Stomach (tissue), 8 donors: ENCODE measurements at regions not wholly inside any gene's neighbourhood (a gene's known extent, or its start where the extent isn't known, plus 50 kb on each side); places are given as distances from the start of the nearest gene placed in this dataset.

ENCODE experiments used
- DNase-seq, 2 donors: peaks; one replicate each; pipeline versions ENCODE4 v3.0.0 to v3.0.0-alpha.2; 2013 to 2019
- H3K27ac ChIP-seq, 5 donors: fragments of 200-600 bp in 4 of 5; sonication (generic) in 4 of 5; one replicate each; pipeline ENCODE4 v1.5.1; 2013 to 2019; ENCODE audit warnings: mild to moderate bottlenecking in 1 of 5, moderate library complexity in 1 of 5
- H3K27me3 ChIP-seq, 3 donors: fragments of 200-600 bp; sonication (generic); one replicate each; pipeline ENCODE4 v1.5.1; 2017 to 2019; ENCODE audit warnings: mixed run types in 1 of 3
- H3K36me3 ChIP-seq, 4 donors: fragments of 200-600 bp; sonication (generic); 1 replicate in 3 of 4; 2 replicates in 1 of 4; pipeline ENCODE4 v1.5.1; 2016 to 2019
- H3K4me1 ChIP-seq, 4 donors: fragments of 200-600 bp; sonication (generic); one replicate each; pipeline ENCODE4 v1.5.1; 2016 to 2019
- H3K4me3 ChIP-seq, 4 donors: fragments of 200-600 bp; sonication (generic) in 3 of 4; one replicate each; pipeline ENCODE4 v1.5.1; 2016 to 2019; ENCODE audit warnings: mild to moderate bottlenecking in 1 of 4
- H3K9me3 ChIP-seq, 4 donors: fragments of 200-600 bp; sonication (generic); one replicate each; pipeline ENCODE4 v1.5.1; 2016 to 2019
- CTCF ChIP-seq, 7 experiments: fragments of 450-650 bp in 4 of 7; fragments of 200-600 bp in 3 of 7; sonication (generic) in 3 of 7; IDR thresholded peaks; one replicate each; pipeline ENCODE4 v1.5.1; 2016 to 2019; ENCODE audit warnings: antibody characterized with exemption in 7 of 7, control low read depth in 2 of 7, mild to moderate bottlenecking in 1 of 7
- EP300 ChIP-seq: sonication (generic); formaldehyde crosslinking; IDR thresholded peaks from one replicate; pipeline ENCODE4 v1.6.1; 2017; ENCODE audit warnings: antibody characterized with exemption
- POLR2A ChIP-seq, 4 donors: fragments of 450-650 bp; IDR thresholded peaks; one replicate each; pipeline ENCODE4 v1.6.1; 2016; ENCODE audit warnings: antibody characterized with exemption in 4 of 4, control low read depth in 2 of 4, mild to moderate bottlenecking in 1 of 4, moderate library complexity in 1 of 4
- POLR2AphosphoS5 ChIP-seq, 3 donors: sonication (generic); formaldehyde crosslinking; IDR thresholded peaks; one replicate each; pipeline ENCODE4 v1.6.1; 2016; ENCODE audit warnings: antibody characterized with exemption in 3 of 3
- WGBS, 5 donors: extraction: QIAGEN DNeasy Blood & Tissue Kit in 3 of 5; methylation state at CpG; one replicate each; pipeline versions ENCODE4 v1.1.5 to v1.1.7; 2013 to 2018; 5-methylcytosine and 5-hydroxymethylcytosine counted together
- intact Hi-C: fragments of 100-400 bp; cut with DNase I; formaldehyde crosslinking; loops from one replicate; pipeline ENCODE4 v1.15.1; 2023; ENCODE audit warnings: low total_unique reads
- donor health status: healthy with polysubstance abuse.
- donor health status: Bipolar disorder and iron deficiency.
- donor health status: healthy.

GRCh38 chr2:147782141-147782930, 62.5 kb upstream of the ACVR2A start:
- Histone ChIP-seq H3K27me3 (no peaks in the 10 kb centered on the region), H3K36me3 (no peaks in the 10 kb centered on the region), H3K4me3 (no peak overlapping the region), H3K9me3 (no peaks in the 10 kb centered on the region), H3K27ac (no peak overlapping the region), H3K4me1 (no peaks in the 10 kb centered on the region)
- 67 to 86% (median 78%) methylated on average over 4 of the region's 4 CpGs for WGBS, 5 donors
- DNase-seq: no peak
- TF ChIP-seq POLR2A (IDR thresholded peaks at IDR 0.05): no peak
- no peak for TF ChIP-seq CTCF (IDR thresholded peaks at IDR 0.05)
- no peak for TF ChIP-seq EP300
- TF ChIP-seq POLR2AphosphoS5 (IDR thresholded peaks at IDR 0.05): no peak
- intact Hi-C loops: no loop called here

DNA sequence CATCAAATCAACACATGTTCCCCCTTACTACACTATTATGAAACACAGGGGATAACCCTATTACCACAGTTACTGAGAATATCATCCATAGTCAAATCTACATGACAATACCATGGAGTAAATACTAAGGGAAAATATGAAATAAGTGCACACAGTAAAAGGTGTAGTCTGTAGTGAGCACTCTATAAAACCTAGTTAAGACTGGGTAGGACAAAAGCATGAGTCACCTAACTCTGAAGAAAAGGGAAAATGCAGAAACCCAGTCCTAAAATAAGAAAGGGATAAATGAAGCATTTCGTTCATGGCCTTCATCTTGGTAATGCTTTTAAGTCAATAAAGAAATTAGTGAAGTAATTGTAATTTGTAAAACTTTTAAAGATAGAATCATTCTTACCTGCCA, 65.4 kb upstream of the ACVR2A start:
- Histone ChIP-seq H3K9me3 (no peaks in the 10 kb centered on the region), H3K4me3 (no peak overlapping the region), H3K27me3 (no peaks in the 10 kb centered on the region), H3K36me3 (no peaks in the 10 kb centered on the region), H3K4me1 (no peaks in the 10 kb centered on the region), H3K27ac (no peak overlapping the region)
- 83 to 94% (median 93%) methylated on average over 1 of the region's 1 CpG for WGBS, 5 donors
- intact Hi-C loops: no loop called here
- TF ChIP-seq CTCF (IDR thresholded peaks at IDR 0.05): no peak
- no peak for TF ChIP-seq POLR2A (IDR thresholded peaks at IDR 0.05)
- no peak for TF ChIP-seq POLR2AphosphoS5 (IDR thresholded peaks at IDR 0.05)
- no peak for TF ChIP-seq EP300
- no peak for DNase-seq

DNA sequence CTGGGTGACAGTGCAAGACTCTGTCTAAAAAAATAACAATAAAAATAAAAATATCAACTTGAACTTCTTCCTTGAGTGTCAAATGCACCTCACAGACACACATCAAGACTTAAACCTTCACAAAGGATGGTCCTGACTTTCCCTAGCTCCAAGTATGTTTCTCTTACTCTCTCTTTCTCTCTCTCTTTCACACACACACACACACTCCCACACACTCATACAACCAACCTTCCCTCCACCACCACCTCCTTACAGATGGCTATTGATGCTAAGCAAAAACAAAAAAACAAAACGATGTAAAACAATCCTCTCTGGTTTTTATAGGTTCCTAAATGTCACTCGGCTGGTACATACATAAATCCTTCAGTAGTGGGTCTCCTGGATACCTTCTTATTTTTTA, 67.4 kb upstream of the ACVR2A start:
- no peak overlapping the region for H3K4me3 ChIP-seq
- TF ChIP-seq EP300: no peak
- no peak for TF ChIP-seq POLR2A (IDR thresholded peaks at IDR 0.05)
- no peak for TF ChIP-seq POLR2AphosphoS5 (IDR thresholded peaks at IDR 0.05)
- WGBS, 5 donors: 70 to 91% (median 88%) methylated on average over 2 of the region's 2 CpGs
- no peaks in the 10 kb centered on the region for H3K27me3 ChIP-seq
- DNase-seq: no peak
- no peak overlapping the region for H3K27ac ChIP-seq
- H3K36me3 ChIP-seq: no peaks in the 10 kb centered on the region
- no peaks in the 10 kb centered on the region for H3K4me1 ChIP-seq
- intact Hi-C loops: no loop called here
- no peaks in the 10 kb centered on the region for H3K9me3 ChIP-seq

DNA sequence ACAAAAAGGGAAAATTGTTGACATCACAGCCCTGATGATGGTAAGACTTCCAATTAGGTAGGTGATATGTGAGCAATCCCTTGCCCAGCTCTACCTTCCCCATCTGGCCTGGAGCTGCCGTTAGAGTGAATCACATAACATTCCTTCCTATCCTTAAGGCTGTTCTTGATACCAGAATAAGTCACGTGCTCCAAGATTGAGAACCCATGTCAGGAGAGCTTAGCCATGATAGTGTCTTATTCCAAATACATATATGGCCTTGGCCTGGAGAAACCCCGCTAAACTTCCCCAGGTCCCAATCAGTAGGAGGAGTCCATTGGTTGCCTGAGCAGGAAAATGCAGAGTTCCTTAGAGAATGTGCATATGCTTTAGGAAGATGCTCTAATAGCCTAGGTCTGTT, 70.0 kb upstream of the ACVR2A start:
- no peaks in the 10 kb centered on the region for H3K9me3 ChIP-seq

More for the DNA sequence above, 70.0 kb upstream of the ACVR2A start:
- Histone ChIP-seq H3K36me3 (no peaks in the 10 kb centered on the region), H3K27ac (no peak overlapping the region), H3K4me1 (no peaks in the 10 kb centered on the region), H3K4me3 (no peak overlapping the region), H3K27me3 (no peaks in the 10 kb centered on the region)
- TF ChIP-seq EP300: no peak
- TF ChIP-seq POLR2A (IDR thresholded peaks at IDR 0.05): no peak
- TF ChIP-seq POLR2AphosphoS5 (IDR thresholded peaks at IDR 0.05): no peak
- no peak for TF ChIP-seq CTCF (IDR thresholded peaks at IDR 0.05)
- DNase-seq: no peak
- intact Hi-C loops: no loop called here
- 84 to 94% (median 93%) methylated on average over 3 of the region's 3 CpGs for WGBS, 5 donors
